ACC112 (cell line): ENCODE measurements at regions not wholly inside any gene's neighbourhood (a gene's known extent, or its start where the extent isn't known, plus 50 kb on each side); places are given as distances from the start of the nearest gene placed in this dataset.

Experiments used
- H2AFZ ChIP-seq: fragments of 200-600 bp; sonication (generic); one replicate; pipeline ENCODE4 v1.6.0; 2017; ENCODE audit warnings: antibody characterized with exemption, low read length; ENCODE audit not compliant: unreplicated experiment
- H3K27ac ChIP-seq: fragments of 200-600 bp; sonication (generic); 2 replicates; pipeline ENCODE4 v1.5.1; 2014; ENCODE audit warnings: low read depth, mild to moderate bottlenecking, antibody characterized with exemption, low read length, moderate library complexity
- H3K27me3 ChIP-seq: fragments of 200-600 bp; sonication (generic); 2 replicates; pipeline ENCODE4 v1.6.1; 2014; ENCODE audit warnings: mild to moderate bottlenecking, antibody characterized with exemption, low read length, moderate library complexity, mixed read lengths; ENCODE audit not compliant: insufficient read depth
- H3K36me3 ChIP-seq: fragments of 200-600 bp; sonication (generic); 2 replicates; pipeline ENCODE4 v1.6.1; 2016; ENCODE audit warnings: mild to moderate bottlenecking, antibody characterized with exemption, low read length, moderate library complexity, mixed read lengths; ENCODE audit not compliant: insufficient read depth
- H3K4me1 ChIP-seq: fragments of 200-600 bp; sonication (generic); one replicate; pipeline ENCODE4 v1.6.1; 2016; ENCODE audit warnings: low read length, mixed read lengths; ENCODE audit not compliant: insufficient read depth, unreplicated experiment, control insufficient read depth
- H3K4me3 ChIP-seq: fragments of 200-600 bp; sonication (generic); 2 replicates; pipeline ENCODE4 v1.5.1; 2014; ENCODE audit warnings: mild to moderate bottlenecking, low read depth, low read length
- H3K79me2 ChIP-seq: fragments of 200-600 bp; sonication (generic); one replicate; pipeline ENCODE4 v1.6.0; 2016; ENCODE audit warnings: low read length; ENCODE audit not compliant: control insufficient read depth, unreplicated experiment, insufficient read depth

GRCh38 chr16:77617553-77617952 is 104.8 kb upstream of the NUDT7 start:
- H3K79me2 ChIP-seq, result no peaks in the 10 kb centered on the region
- no peak overlapping the region for H3K4me3 ChIP-seq
- H3K27ac ChIP-seq, result no peak overlapping the region
- no peaks in the 10 kb centered on the region for H3K27me3 ChIP-seq
- H2AFZ ChIP-seq, result no peak overlapping the region
- H3K36me3 ChIP-seq, result no peaks in the 10 kb centered on the region
- H3K4me1 ChIP-seq, result no peaks in the 10 kb centered on the region

DNA sequence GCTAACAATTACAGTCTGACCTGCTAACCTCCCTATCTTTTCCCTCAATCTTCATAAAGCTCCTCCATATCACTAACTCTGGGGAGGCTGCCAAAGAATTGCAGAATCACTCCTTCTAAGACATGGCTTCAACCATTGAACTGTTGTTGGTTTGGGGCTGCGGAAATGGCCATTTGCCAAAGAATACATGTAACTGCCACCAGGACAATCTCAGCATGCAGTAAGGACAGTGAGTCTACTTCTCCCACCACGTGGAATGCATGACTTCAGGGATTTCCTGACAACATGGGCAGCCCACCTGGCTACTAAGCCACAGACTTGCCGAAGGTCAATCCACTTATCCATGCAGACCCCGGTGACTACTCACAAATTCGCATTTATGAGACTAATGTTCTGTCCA is 104.3 kb upstream of the NUDT7 start:
- H2AFZ ChIP-seq, result no peak overlapping the region
- no peaks in the 10 kb centered on the region for H3K36me3 ChIP-seq
- no peaks in the 10 kb centered on the region for H3K79me2 ChIP-seq

GRCh38 chr16:77618951-77619350 is 103.4 kb upstream of the NUDT7 start:
- Histone ChIP-seq H3K4me3 (no peak overlapping the region), H3K27ac (no peak overlapping the region)

More for the DNA sequence above, 104.3 kb upstream of the NUDT7 start:
- Histone ChIP-seq H3K4me3 (no peak overlapping the region), H3K4me1 (no peaks in the 10 kb centered on the region), H3K27me3 (no peaks in the 10 kb centered on the region), H3K27ac (no peak overlapping the region)

DNA sequence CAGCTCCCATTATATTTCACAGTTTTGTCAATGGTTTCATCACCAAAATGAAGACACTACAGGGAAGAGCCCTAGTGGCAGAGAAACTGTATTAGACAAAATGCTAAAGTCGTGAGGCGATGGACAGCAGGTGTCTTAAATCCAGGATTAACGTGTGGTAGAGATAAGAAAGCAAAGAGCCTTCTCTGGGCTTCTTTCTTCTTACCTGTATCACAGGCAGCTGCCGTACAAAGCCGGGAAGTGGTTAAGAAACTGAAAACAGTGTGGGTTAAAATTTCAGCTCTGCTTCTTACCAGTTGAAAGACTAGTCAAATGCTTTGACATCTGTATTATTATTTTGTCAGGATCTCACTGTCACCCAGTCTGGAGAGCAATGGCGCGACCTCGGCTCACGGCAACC is 98.2 kb upstream of the NUDT7 start:
- no peaks in the 10 kb centered on the region for H3K36me3 ChIP-seq
- no peaks in the 10 kb centered on the region for H3K27me3 ChIP-seq
- H3K79me2 ChIP-seq, result no peaks in the 10 kb centered on the region
- H3K27ac ChIP-seq, result no peak overlapping the region
- H2AFZ ChIP-seq, result no peak overlapping the region
- no peak overlapping the region for H3K4me3 ChIP-seq
- H3K4me1 ChIP-seq, result no peaks in the 10 kb centered on the region

More at GRCh38 chr16:77618951-77619350, 103.4 kb upstream of the NUDT7 start:
- H3K27me3 ChIP-seq, result no peaks in the 10 kb centered on the region
- no peaks in the 10 kb centered on the region for H3K36me3 ChIP-seq
- H3K4me1 ChIP-seq, result no peaks in the 10 kb centered on the region
- H2AFZ ChIP-seq, result no peak overlapping the region
- no peaks in the 10 kb centered on the region for H3K79me2 ChIP-seq

GRCh38 chr16:77636615-77637014 is 85.7 kb upstream of the NUDT7 start:
- no peak overlapping the region for H2AFZ ChIP-seq
- H3K79me2 ChIP-seq, result no peaks in the 10 kb centered on the region
- no peaks in the 10 kb centered on the region for H3K4me1 ChIP-seq
- H3K4me3 ChIP-seq, result no peak overlapping the region
- no peaks in the 10 kb centered on the region for H3K36me3 ChIP-seq
- no peak overlapping the region for H3K27ac ChIP-seq
- peaks cover 9% of the 10 kb centered on the region; the same call in 1 of the 2 replicates for H3K27me3 ChIP-seq

- no peaks in the 10 kb centered on the region for H3K4me1 ChIP-seq
- no peaks in the 10 kb centered on the region for H3K79me2 ChIP-seq
- peaks cover 15% of the 10 kb centered on the region; the same call in 1 of the 2 replicates for H3K27me3 ChIP-seq
- H2AFZ ChIP-seq, result no peak overlapping the region
- H3K27ac ChIP-seq, result no peak overlapping the region
- H3K36me3 ChIP-seq, result no peaks in the 10 kb centered on the region
- no peak overlapping the region for H3K4me3 ChIP-seq
Measured at GRCh38 chr16:77637940-77638339, 84.4 kb upstream of the NUDT7 start.

DNA sequence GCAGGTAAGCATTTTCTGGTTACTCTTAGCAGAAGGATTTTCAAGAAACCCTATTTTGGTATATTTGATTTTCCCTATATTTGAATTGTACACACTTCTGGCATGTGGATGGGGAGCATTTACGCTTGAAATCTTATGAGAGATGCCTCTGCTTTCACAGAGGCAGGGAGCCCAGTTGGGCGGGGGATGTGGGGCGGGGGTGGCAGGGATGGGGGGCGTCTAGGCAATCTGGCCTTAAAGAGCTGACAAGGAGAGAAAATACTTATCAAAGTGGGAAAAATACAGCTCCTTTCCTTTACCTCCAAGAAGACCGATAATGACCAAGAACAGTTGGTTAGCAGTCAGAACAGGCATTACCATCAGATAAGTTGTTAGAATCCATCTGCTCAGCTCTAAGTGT is 79.1 kb upstream of the NUDT7 start:
- no peak overlapping the region for H3K27ac ChIP-seq
- no peaks in the 10 kb centered on the region for H3K4me1 ChIP-seq
- H2AFZ ChIP-seq, result no peak overlapping the region
- no peaks in the 10 kb centered on the region for H3K79me2 ChIP-seq
- H3K36me3 ChIP-seq, result no peaks in the 10 kb centered on the region
- H3K27me3 ChIP-seq, result peaks cover 14% of the 10 kb centered on the region
- no peak overlapping the region for H3K4me3 ChIP-seq

DNA sequence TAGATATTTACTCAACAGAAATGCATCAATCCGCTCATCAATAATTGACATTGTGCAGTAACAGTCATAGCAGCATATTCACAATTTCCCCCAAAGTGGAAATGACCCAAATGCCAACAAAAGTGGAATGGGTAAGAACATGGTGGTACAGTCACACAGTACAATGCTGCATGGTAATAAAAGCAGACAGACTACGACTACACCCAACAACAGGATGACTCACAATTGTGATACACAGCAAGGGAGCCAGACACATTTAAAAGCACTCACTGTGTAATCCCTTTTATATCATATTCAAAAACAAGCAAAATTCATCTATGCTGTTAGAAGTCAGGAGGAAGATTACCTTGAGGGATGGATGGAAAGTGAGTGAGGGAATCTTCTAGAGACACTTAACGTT is 76.5 kb upstream of the NUDT7 start:
- Histone ChIP-seq H2AFZ (no peak overlapping the region), H3K4me3 (no peak overlapping the region), H3K27me3 (peaks cover 13% of the 10 kb centered on the region), H3K27ac (no peak overlapping the region), H3K36me3 (no peaks in the 10 kb centered on the region), H3K4me1 (no peaks in the 10 kb centered on the region), H3K79me2 (no peaks in the 10 kb centered on the region)

GRCh38 chr16:77647726-77648125 is 74.6 kb upstream of the NUDT7 start:
- H3K79me2 ChIP-seq, result no peaks in the 10 kb centered on the region
- H3K27ac ChIP-seq, result no peak overlapping the region
- no peaks in the 10 kb centered on the region for H3K4me1 ChIP-seq
- H3K36me3 ChIP-seq, result no peaks in the 10 kb centered on the region
- H3K4me3 ChIP-seq, result no peak overlapping the region
- no peak overlapping the region for H2AFZ ChIP-seq
- peaks cover 6% of the 10 kb centered on the region; the same call in 1 of the 2 replicates for H3K27me3 ChIP-seq

DNA sequence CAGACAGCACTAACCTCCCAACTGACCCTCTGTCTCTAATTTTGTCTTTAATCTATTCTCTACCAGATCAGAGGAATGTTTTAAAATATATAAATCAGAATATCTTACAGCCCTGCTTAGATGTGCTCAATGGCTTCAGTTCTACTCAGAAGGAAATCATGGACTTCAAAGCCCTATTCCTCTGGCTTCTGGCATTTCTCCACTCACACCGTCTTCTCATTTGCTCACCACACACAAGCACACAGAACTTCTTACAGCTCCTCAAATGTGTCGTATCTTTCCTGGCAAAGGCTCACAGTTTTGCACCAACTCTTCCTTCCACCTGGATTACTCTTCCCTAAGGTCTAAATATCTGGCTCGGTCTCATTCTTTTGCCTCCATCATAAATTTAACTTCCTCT is 71.6 kb upstream of the NUDT7 start:
- no peak overlapping the region for H2AFZ ChIP-seq

GRCh38 chr16:77652399-77652798 is 69.9 kb upstream of the NUDT7 start:
- Histone ChIP-seq H3K27ac (no peak overlapping the region), H3K27me3 (no peaks in the 10 kb centered on the region; the same call in 1 of the 2 replicates), H3K4me3 (no peak overlapping the region), H3K36me3 (no peaks in the 10 kb centered on the region), H3K79me2 (no peaks in the 10 kb centered on the region), H3K4me1 (no peaks in the 10 kb centered on the region), H2AFZ (no peak overlapping the region)

More for the DNA sequence above, 71.6 kb upstream of the NUDT7 start:
- H3K36me3 ChIP-seq, result no peaks in the 10 kb centered on the region
- H3K4me3 ChIP-seq, result no peak overlapping the region
- H3K79me2 ChIP-seq, result no peaks in the 10 kb centered on the region
- H3K4me1 ChIP-seq, result no peaks in the 10 kb centered on the region
- no peak overlapping the region for H3K27ac ChIP-seq
- H3K27me3 ChIP-seq, result no peaks in the 10 kb centered on the region; the same call in 1 of the 2 replicates
